Fibroblast of upper back skin (primary cell): ENCODE measurements at regions not wholly inside any gene's neighbourhood (a gene's known extent, or its start where the extent isn't known, plus 50 kb on each side); places are given as distances from the start of the nearest gene placed in this dataset.
"Not testable (repeated sequence)": the region's sequence is repeated elsewhere in the genome, so short reads cannot be mapped to it uniquely, and the experiment has no call there.

ENCODE experiments used
- DNase-seq: peaks from one replicate; pipeline ENCODE4 v3.0.0-alpha.2; 2013

GRCh38 chr12:58668233-58668632, 252.1 kb downstream of the LRIG3 start:
- no peak for DNase-seq

DNA sequence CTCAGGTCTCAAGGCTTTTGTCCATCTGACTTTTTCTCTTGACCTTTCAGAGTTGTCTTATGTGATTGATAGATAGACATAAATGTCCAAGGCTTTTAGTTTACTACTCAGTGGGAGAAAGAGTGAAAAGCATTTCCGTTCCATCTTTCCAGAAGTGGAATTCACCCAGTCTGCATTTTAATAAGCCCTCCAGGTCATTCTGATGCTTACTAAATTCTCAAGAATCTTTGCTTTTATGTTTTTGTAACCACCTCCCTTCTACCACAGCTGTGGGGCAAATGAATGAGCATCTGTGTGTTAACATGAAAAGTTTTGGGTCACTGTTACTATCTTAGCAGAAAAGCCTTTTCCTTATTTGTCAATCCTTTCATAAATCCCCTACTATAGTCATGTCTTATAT, 251.4 kb downstream of the LRIG3 start:
- peak; percentile 43 for DNase-seq

- no peak for DNase-seq
Measured at GRCh38 chr12:58670623-58671022, 249.7 kb downstream of the LRIG3 start.

- DNase-seq: no peak
Measured at GRCh38 chr12:58671196-58671595, 249.1 kb downstream of the LRIG3 start.

GRCh38 chr12:58673021-58673420, 247.3 kb downstream of the LRIG3 start:
- DNase-seq: no peak

DNA sequence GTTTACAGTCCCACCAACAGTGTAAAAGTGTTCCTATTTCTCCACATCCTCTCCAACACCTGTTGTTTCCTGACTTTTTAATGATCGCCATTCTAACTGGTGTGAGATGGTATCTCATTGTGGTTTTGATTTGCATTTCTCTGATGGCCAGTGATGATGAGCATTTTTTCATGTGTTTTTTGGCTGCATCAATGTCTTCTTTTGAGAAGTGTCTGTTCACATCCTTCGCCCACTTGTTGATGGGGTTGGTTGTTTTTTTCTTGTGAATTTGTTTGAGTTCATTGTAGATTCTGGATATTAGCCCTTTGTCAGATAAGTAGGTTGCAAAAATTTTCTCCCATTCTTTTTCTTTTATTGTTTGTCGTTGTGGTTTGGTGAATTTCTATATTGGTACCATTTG, 242.5 kb downstream of the LRIG3 start:
- DNase-seq: not testable (repeated sequence)

DNA sequence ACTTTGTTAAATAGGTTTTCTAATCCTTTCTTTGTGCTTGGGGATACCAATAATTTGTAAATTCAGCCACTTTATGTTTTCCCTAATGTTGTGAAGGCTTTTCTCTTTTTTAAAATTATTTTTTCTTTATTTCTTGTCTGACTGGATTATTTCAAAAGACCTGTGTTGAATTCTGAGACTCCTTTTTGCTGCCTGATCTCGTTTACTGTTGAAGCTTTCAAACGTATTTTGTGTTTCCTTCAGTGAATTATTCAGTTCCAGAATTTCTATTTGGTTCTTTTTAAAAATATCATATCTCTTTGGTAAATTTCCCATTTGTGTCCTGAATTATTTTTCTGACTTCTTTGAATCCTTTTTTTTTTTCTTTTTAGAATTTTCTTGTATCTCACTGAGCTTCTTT, 241.6 kb downstream of the LRIG3 start:
- DNase-seq: no peak

GRCh38 chr12:58681730-58682129, 238.6 kb downstream of the LRIG3 start:
- DNase-seq: no peak

DNA sequence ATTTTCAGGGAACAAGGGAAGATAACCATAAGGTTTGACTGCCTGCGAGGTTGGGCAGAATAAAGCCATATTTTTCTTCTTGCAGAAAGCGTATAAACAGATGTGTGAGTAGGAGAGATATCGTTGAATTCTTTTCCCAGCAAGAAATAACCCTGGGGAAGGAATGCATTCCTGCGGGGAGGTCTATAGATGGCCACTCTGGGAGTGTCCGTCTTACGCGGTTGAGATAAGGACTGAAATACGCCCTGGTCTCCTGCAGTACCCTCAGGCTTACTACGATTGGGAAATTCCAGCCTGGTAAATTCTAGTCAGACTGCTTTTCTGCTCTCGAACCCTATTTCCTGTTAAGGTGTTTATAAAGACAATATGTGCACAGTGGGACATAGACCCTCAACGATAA, 225.0 kb downstream of the LRIG3 start:
- no peak for DNase-seq

GRCh38 chr12:58701536-58701935, 218.8 kb downstream of the LRIG3 start:
- no peak for DNase-seq

DNA sequence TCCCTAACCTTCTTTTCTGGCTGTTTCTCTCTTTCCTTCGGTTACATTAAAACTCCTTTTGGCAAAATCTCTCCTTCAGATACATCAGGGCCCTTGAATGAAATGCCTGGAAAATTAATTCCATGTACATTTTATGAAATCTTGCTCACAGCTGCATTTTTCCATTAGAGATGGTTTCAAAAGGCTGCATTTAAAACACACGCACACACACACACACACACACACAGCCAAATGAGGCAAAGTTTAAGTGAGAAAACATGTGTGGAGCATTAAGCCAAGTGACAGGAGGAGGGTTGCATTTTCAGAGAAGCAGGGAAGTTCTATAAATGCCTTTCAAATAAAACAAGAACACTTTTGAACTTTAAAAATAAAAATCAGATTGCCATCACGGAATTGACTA, 216.4 kb downstream of the LRIG3 start:
- DNase-seq: peak; percentile 75

GRCh38 chr12:58704770-58705169, 215.5 kb downstream of the LRIG3 start:
- DNase-seq: not testable (repeated sequence)

DNA sequence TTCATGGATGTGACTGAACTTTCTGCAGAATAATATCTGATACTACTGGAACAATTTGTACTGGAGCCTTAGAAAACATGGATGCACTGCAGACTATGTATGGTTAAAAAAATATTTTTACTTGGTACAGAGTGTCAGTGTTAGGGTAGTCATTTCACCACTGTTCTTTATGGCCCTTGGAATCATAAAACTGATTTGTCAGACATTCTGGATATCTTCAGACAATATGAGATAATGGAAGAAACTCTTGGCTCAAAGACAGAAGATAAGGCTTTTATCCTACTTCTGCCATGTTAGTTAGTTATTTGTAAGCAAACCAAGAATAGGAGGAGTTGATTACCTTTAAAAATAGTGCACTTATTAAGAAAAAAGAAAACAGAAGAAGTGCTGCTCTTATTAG, 209.4 kb downstream of the LRIG3 start:
- no peak for DNase-seq

DNA sequence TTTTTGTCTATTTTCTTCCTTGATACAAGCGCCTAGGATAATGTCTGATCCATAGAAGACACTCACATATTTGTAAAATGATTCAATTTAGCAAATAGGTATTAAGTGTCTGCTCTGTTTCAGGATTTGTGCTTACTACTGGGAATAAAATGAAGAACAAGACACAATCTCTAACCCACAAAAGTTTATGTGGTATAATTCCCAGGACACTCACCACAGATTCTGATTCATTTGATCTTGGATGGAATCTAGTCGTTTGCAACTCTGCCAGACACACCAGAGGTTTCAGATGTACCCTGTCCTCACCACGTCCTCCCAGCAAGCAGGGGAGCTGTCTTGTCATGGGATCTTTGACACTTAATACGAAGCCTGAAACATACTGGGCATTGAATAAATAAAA, 208.3 kb downstream of the LRIG3 start:
- DNase-seq: peak; percentile 88

- no peak for DNase-seq
Measured at GRCh38 chr12:58712976-58713375, 207.3 kb downstream of the LRIG3 start.

DNA sequence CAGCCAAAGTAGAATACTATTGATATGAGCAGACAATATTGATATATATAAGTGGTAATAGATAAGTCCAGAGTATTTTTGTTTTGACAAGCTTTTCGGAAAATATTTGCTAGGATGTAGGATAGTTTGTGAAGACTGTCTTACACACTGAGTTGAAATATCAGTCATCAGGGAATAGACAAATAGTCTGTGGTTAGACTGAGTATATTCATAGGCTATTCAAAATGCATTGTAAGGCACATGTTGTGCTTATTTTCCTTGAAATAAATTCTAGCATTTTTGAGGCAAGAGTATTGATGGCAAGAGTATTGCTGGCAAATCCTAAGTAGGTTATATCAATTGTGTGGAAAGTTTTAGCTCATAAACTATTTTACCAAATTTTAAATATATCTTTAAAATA, 201.1 kb downstream of the LRIG3 start:
- DNase-seq: peak; percentile 42

DNA sequence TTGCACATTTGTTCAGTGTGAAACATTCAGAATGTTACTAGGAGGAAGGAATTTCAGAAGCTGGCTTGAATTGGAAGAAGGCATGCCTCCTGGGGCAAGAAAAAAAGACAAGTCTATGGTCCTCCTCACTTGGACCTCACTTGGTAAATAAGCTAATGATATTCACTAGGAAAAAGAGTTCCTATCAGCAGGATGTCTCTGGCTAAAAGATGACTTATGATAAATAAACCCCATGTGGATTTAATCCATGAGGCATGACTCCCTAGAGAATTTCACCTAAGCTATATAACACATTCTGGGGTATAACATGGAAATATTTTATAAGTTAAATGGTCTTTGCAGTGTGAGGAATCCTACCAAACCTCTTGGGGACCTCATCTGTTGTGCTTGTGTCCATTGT, 199.9 kb downstream of the LRIG3 start:
- peak; percentile 56 for DNase-seq

GRCh38 chr12:58725400-58726105, 194.8 kb downstream of the LRIG3 start:
- no peak for DNase-seq

GRCh38 chr12:58727521-58727920, 192.8 kb downstream of the LRIG3 start:
- peak; percentile 55 for DNase-seq

DNA sequence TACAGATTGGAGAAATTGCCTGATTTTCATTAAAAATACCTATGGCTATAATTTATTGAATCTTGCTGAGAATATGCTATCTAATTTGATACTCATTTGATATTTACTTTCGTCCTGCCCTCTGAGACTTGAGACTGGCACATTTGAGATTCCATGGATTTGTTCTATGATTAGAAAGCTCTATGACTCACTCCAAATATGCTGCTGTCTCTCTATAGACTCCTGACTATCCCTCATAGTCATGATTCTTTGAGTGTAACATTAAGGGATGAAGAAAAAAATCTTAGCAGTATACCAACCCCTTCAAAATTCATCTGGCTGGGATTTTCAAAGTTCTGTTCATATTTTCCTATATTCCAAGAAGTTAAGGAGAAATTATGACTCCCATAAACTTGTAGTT, 191.9 kb downstream of the LRIG3 start:
- peak; percentile 61 for DNase-seq

DNA sequence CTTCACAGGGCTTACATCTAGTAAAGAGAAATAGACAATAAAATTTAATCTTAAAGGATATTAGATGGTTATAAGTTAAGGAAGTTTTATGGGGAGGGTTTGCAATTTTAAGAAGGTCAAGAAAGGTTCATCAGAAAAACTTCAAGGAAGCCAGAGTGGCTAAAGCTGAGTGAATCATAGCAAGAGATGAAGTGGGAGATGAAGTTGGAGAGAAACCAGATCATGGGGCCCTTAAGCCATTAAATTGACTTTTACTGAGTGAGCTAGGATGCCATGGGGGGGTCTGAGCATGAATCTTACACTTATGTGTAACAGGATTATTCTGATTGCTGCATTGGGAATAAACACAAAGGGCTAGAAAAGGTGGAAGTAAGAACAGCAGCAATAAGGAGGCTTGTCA, 189.2 kb downstream of the LRIG3 start:
- peak; percentile 20 for DNase-seq

DNA sequence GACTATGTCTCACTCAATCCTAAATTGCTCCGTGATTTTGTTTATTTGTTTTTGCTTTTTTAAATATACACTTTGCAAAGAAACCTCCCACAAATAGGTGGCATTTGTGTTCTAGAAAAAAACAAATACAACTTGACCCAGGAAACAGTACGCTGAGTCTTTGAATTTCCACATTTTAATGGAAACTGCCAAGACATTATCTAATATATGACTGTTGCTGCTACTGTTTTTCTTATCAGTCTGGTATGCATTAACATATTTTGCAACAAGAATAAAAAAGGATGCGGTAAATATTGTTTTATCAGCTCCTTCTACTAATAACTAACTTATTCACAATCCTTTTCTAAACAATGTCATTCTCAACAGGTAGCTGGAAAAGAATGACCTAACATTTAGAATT, 187.4 kb downstream of the LRIG3 start:
- DNase-seq: no peak

DNA sequence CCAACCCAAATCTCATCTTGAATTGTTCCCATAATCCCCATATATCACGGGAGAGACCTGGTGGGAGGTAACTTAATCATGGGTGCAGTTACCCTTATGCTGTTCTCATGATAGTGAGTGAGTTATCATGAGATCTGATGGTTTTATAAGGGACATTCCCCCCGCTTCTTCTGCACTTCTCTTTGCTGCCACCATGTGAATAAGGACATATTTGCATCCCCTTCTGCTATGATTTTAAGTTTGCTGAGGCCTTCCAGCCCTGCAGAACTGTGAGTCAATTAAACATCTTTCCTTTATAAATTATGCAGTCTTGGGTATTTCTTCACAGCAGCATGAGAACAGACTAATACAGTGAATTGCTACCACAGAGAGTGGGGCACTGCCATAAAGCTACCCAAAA, 179.1 kb downstream of the LRIG3 start:
- no peak for DNase-seq

- no peak for DNase-seq
Measured at GRCh38 chr12:58745348-58746125, 174.8 kb downstream of the LRIG3 start.

GRCh38 chr12:58747533-58747932, 172.8 kb downstream of the LRIG3 start:
- DNase-seq: no peak
